ENCODE measurements at regions not wholly inside any gene's neighbourhood (a gene's known extent, or its start where the extent isn't known, plus 50 kb on each side); places are given as distances from the start of the nearest gene placed in this dataset.

- no peaks in the 10 kb centered on the region for H4K20me1 ChIP-seq (ENCODE audit: insufficient read depth, low read length)
- DNase-seq (no peak), ATAC-seq (ENCODE audit: insufficient read depth, low read depth) (no peak)
- H3K27me3 ChIP-seq (ENCODE audit: insufficient read depth, low read length, poor library complexity): no peaks in the 10 kb centered on the region
- TF ChIP-seq EZH2 (IDR thresholded peaks at IDR 0.05; ENCODE audit: borderline replicate concordance, low read depth, low read length, severe bottlenecking) (no peak), CTCF (IDR thresholded peaks at IDR 0.05; ENCODE audit: borderline replicate concordance, extremely low read depth, low read length, poor library complexity, severe bottlenecking) (no peak)
- no peak overlapping the region for H3K27ac ChIP-seq (ENCODE audit: low read length)
- no peaks in the 10 kb centered on the region for H3K36me3 ChIP-seq (ENCODE audit: insufficient read depth, low read length)
- H3K9ac ChIP-seq (ENCODE audit: low read depth, low read length): no peak overlapping the region
- H2AFZ ChIP-seq (ENCODE audit: low read depth, low read length): no peak overlapping the region
- H3K4me1 ChIP-seq (ENCODE audit: insufficient read depth, low read length): no peaks in the 10 kb centered on the region
- no peak overlapping the region for H3K4me2 ChIP-seq (ENCODE audit: insufficient read depth, low read length)
- no peaks in the 10 kb centered on the region for H3K9me3 ChIP-seq (ENCODE audit: insufficient read depth, low read length, severe bottlenecking)
- H3K4me3 ChIP-seq (ENCODE audit: low read depth in 1 of 2, low read length in 2 of 2): no peak overlapping the region
- H3K79me2 ChIP-seq (ENCODE audit: insufficient read depth, low read length): no peaks in the 10 kb centered on the region
Measured at GRCh38 chr11:71136095-71136845, 116.1 kb downstream of the SHANK2 start.

DNA sequence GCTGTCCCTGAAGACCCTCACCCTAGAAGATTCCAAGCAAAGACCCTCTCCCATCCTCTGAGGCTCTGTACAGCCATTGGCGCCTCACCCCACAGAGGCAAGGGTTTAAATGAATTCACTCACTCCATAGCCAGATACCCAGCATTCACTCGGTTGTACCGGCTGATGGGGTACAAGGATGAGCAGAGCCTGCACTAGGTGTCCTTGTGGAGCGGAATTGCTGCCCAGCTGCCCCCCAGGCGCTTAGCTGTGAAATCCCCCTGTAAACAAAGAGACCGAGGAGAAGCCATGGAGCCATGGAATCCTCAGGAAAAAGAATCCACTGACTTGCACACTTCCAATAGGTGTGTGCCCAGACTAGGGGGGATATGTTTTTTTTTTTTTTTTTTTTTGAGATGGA lies 117.3 kb downstream of the SHANK2 start:
- ATAC-seq (ENCODE audit: insufficient read depth, low read depth): no peak
- no peaks in the 10 kb centered on the region for H3K79me2 ChIP-seq (ENCODE audit: insufficient read depth, low read length)
- H3K9ac ChIP-seq (ENCODE audit: low read depth, low read length): no peak overlapping the region
- no peaks in the 10 kb centered on the region for H3K9me3 ChIP-seq (ENCODE audit: insufficient read depth, low read length, severe bottlenecking)
- H2AFZ ChIP-seq (ENCODE audit: low read depth, low read length): no peak overlapping the region
- H3K27me3 ChIP-seq (ENCODE audit: insufficient read depth, low read length, poor library complexity): no peaks in the 10 kb centered on the region
- H3K4me1 ChIP-seq (ENCODE audit: insufficient read depth, low read length): no peaks in the 10 kb centered on the region
- H3K27ac ChIP-seq (ENCODE audit: low read length): no peak overlapping the region
- no peak overlapping the region for H3K4me2 ChIP-seq (ENCODE audit: insufficient read depth, low read length)
- no peak overlapping the region for H3K4me3 ChIP-seq (ENCODE audit: low read depth in 1 of 2, low read length in 2 of 2)
- no peak for TF ChIP-seq EZH2 (IDR thresholded peaks at IDR 0.05; ENCODE audit: borderline replicate concordance, low read depth, low read length, severe bottlenecking)
- TF ChIP-seq CTCF (IDR thresholded peaks at IDR 0.05; ENCODE audit: borderline replicate concordance, extremely low read depth, low read length, poor library complexity, severe bottlenecking): no peak
- no peak for DNase-seq
- H3K36me3 ChIP-seq (ENCODE audit: insufficient read depth, low read length): no peaks in the 10 kb centered on the region
- H4K20me1 ChIP-seq (ENCODE audit: insufficient read depth, low read length): no peaks in the 10 kb centered on the region

DNA sequence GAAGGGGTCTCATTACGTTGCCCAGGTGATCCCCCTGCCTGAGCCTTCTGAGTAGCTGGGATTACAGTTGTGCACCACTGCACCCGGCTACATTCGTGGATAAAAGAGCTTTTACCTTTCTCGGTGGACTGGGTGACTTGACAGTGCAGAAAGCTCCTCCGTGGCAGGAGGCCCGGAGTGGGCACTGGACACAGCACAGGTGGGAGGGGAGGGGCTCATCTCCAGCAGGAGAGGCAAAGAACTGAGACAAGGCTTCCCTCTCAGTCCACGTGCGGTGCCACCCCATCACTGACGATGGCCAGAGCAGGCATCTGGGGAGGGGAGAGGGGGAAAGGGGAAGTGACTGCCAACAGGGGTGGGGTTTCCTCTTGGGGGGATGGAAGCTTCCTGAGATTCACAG lies 118.4 kb downstream of the SHANK2 start:
- H2AFZ ChIP-seq (ENCODE audit: low read depth, low read length): no peak overlapping the region
- H3K79me2 ChIP-seq (ENCODE audit: insufficient read depth, low read length): no peaks in the 10 kb centered on the region
- H3K4me2 ChIP-seq (ENCODE audit: insufficient read depth, low read length): no peak overlapping the region
- H4K20me1 ChIP-seq (ENCODE audit: insufficient read depth, low read length): no peaks in the 10 kb centered on the region
- H3K4me1 ChIP-seq (ENCODE audit: insufficient read depth, low read length): no peaks in the 10 kb centered on the region
- no peaks in the 10 kb centered on the region for H3K36me3 ChIP-seq (ENCODE audit: insufficient read depth, low read length)
- DNase-seq (no peak), ATAC-seq (ENCODE audit: insufficient read depth, low read depth) (no peak)
- no peak overlapping the region for H3K4me3 ChIP-seq (ENCODE audit: low read depth in 1 of 2, low read length in 2 of 2)
- no peak overlapping the region for H3K27ac ChIP-seq (ENCODE audit: low read length)
- no peaks in the 10 kb centered on the region for H3K9me3 ChIP-seq (ENCODE audit: insufficient read depth, low read length, severe bottlenecking)
- TF ChIP-seq EZH2 (IDR thresholded peaks at IDR 0.05; ENCODE audit: borderline replicate concordance, low read depth, low read length, severe bottlenecking) (no peak), CTCF (IDR thresholded peaks at IDR 0.05; ENCODE audit: borderline replicate concordance, extremely low read depth, low read length, poor library complexity, severe bottlenecking) (no peak)
- no peak overlapping the region for H3K9ac ChIP-seq (ENCODE audit: low read depth, low read length)
- H3K27me3 ChIP-seq (ENCODE audit: insufficient read depth, low read length, poor library complexity): no peaks in the 10 kb centered on the region

Data from DND-41 (cell line).